ENCODE measurements at regions not wholly inside any gene's neighbourhood (a gene's known extent, or its start where the extent isn't known, plus 50 kb on each side); places are given as distances from the start of the nearest gene placed in this dataset.

DNA sequence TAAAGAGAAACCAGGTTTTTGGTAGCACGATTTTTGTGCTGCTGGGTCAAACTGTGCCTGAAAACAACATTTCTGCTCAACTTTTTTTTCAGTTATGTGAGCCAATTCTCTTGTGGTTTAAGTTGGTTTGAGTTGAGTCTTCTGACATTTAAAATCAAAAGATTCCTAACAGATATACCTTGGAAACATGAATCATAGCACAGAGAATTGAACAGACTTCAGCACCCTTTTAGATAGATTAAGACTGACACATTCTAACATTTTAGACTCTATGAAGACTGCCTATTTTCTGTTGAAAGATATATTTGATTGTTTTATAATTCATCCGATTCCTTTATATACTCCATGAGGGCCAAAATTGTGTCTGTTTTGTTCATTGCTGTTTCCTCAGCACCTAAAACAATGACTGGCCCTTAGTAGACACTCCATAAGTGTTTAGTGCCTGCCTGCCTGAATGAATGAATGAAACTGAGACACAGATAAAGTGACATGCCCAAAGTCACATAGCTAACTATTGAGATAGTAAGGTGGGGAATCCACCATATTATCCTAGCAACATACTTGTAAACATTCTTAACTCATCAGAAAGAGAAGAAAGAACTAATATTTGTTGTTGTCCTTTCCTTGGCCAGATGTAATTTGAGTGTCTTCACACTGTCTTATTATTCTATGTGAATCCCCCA is 624.0 kb downstream of the MID1IP1 start:
- TF ChIP-seq, protein P1, sequence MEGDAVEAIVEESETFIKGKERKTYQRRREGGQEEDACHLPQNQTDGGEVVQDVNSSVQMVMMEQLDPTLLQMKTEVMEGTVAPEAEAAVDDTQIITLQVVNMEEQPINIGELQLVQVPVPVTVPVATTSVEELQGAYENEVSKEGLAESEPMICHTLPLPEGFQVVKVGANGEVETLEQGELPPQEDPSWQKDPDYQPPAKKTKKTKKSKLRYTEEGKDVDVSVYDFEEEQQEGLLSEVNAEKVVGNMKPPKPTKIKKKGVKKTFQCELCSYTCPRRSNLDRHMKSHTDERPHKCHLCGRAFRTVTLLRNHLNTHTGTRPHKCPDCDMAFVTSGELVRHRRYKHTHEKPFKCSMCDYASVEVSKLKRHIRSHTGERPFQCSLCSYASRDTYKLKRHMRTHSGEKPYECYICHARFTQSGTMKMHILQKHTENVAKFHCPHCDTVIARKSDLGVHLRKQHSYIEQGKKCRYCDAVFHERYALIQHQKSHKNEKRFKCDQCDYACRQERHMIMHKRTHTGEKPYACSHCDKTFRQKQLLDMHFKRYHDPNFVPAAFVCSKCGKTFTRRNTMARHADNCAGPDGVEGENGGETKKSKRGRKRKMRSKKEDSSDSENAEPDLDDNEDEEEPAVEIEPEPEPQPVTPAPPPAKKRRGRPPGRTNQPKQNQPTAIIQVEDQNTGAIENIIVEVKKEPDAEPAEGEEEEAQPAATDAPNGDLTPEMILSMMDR (optimal IDR thresholded peaks at IDR 0.05 in 1 of 3, IDR thresholded peaks at IDR 0.05 in 1 of 3, conservative IDR thresholded peaks at IDR 0.05 in 1 of 3; ENCODE audit: extremely low read depth in 1 of 3, insufficient read depth in 2 of 3, low read length in 3 of 3): no peak
- TF ChIP-seq EZH2 (IDR thresholded peaks at IDR 0.05; ENCODE audit: low read length): no peak
- H4K20me1 ChIP-seq (ENCODE audit: control insufficient read depth, extremely low read depth, insufficient read depth, low read length): no peaks in the 10 kb centered on the region
- H3K79me2 ChIP-seq (ENCODE audit: control insufficient read depth, insufficient read depth, low read length): no peaks in the 10 kb centered on the region
- no peak overlapping the region for H3K27ac ChIP-seq (ENCODE audit: control insufficient read depth, insufficient read depth, low read length)
- H2AFZ ChIP-seq (ENCODE audit: control insufficient read depth, low read length): no peak overlapping the region
- H3K27me3 ChIP-seq (ENCODE audit: control insufficient read depth, extremely low read depth, insufficient read depth, low read length): no peaks in the 10 kb centered on the region
- no peak overlapping the region for H3K4me2 ChIP-seq (ENCODE audit: control insufficient read depth, extremely low read depth, insufficient read depth, low read depth, low read length)
- peaks cover 2% of the 10 kb centered on the region for H3K9me3 ChIP-seq (ENCODE audit: control insufficient read depth, low read depth, low read length)
- DNase-seq (ENCODE audit: low read depth, low spot score) (no peak), FAIRE-seq (no peak)
- no peaks in the 10 kb centered on the region for H3K9me1 ChIP-seq (ENCODE audit: control insufficient read depth, extremely low read depth, insufficient read depth, low read length)
- dilution Hi-C loops (cut with MboI; ENCODE audit: extremely low pct_ligation_motif_present, low sequenced_read_pairs): no loop called here
- no peaks in the 10 kb centered on the region for H3K4me1 ChIP-seq (ENCODE audit: control insufficient read depth, extremely low read depth, insufficient read depth, low read length)
- H3K4me3 ChIP-seq (ENCODE audit: control insufficient read depth in 2 of 3, extremely low read depth in 1 of 3, insufficient read depth in 2 of 3, low read depth in 1 of 3, low read length in 3 of 3): no peak overlapping the region
- no peaks in the 10 kb centered on the region for H3K36me3 ChIP-seq (ENCODE audit: control insufficient read depth in 2 of 2, extremely low read depth in 1 of 2, insufficient read depth in 2 of 2, low read length in 2 of 2)
- no peak overlapping the region for H3K9ac ChIP-seq (ENCODE audit: control insufficient read depth, extremely low read depth, insufficient read depth, low read length)

DNA sequence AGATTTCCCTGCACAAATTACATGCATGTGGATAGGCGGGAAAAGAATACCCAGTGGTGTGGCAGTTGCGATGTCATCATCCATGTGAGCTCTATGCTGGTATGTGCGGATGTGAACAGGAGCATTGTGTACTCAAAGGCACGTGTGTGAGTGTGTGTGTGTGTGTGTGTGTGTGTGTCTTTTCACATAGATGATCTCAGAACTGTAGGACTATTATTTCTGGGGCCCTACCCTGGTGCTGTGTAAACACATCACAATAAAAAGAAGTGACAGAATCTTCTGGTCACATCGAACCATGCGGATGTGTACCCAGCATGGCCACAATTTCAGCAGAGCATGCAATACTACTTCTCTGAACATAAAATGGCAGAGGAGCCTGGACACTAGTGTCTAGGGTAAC is 624.8 kb downstream of the MID1IP1 start:
- DNase-seq (ENCODE audit: low read depth, low spot score): no peak
- Histone ChIP-seq H2AFZ (ENCODE audit: control insufficient read depth, low read length) (no peak overlapping the region), H3K79me2 (ENCODE audit: control insufficient read depth, insufficient read depth, low read length) (no peaks in the 10 kb centered on the region), H3K4me1 (ENCODE audit: control insufficient read depth, extremely low read depth, insufficient read depth, low read length) (no peaks in the 10 kb centered on the region), H3K36me3 (ENCODE audit: control insufficient read depth in 2 of 2, extremely low read depth in 1 of 2, insufficient read depth in 2 of 2, low read length in 2 of 2) (no peaks in the 10 kb centered on the region), H3K4me2 (ENCODE audit: control insufficient read depth, extremely low read depth, insufficient read depth, low read depth, low read length) (no peak overlapping the region), H3K4me3 (ENCODE audit: control insufficient read depth in 2 of 3, extremely low read depth in 1 of 3, insufficient read depth in 2 of 3, low read depth in 1 of 3, low read length in 3 of 3) (no peak overlapping the region), H4K20me1 (ENCODE audit: control insufficient read depth, extremely low read depth, insufficient read depth, low read length) (no peaks in the 10 kb centered on the region), H3K9ac (ENCODE audit: control insufficient read depth, extremely low read depth, insufficient read depth, low read length) (no peak overlapping the region), H3K27me3 (ENCODE audit: control insufficient read depth, extremely low read depth, insufficient read depth, low read length) (no peaks in the 10 kb centered on the region), H3K9me3 (ENCODE audit: control insufficient read depth, low read depth, low read length) (peaks cover 2% of the 10 kb centered on the region), H3K9me1 (ENCODE audit: control insufficient read depth, extremely low read depth, insufficient read depth, low read length) (no peaks in the 10 kb centered on the region), H3K27ac (ENCODE audit: control insufficient read depth, insufficient read depth, low read length) (no peak overlapping the region)
- dilution Hi-C loops (cut with MboI; ENCODE audit: extremely low pct_ligation_motif_present, low sequenced_read_pairs): no loop called here
- no peak for FAIRE-seq
- TF ChIP-seq, protein P1 (optimal IDR thresholded peaks at IDR 0.05 in 1 of 3, IDR thresholded peaks at IDR 0.05 in 1 of 3, conservative IDR thresholded peaks at IDR 0.05 in 1 of 3; ENCODE audit: extremely low read depth in 1 of 3, insufficient read depth in 2 of 3, low read length in 3 of 3): no peak
- no peak for TF ChIP-seq EZH2 (IDR thresholded peaks at IDR 0.05; ENCODE audit: low read length)

Measured in keratinocyte (primary cell).